DOHH2 (cell line): ENCODE measurements at regions not wholly inside any gene's neighbourhood (a gene's known extent, or its start where the extent isn't known, plus 50 kb on each side); places are given as distances from the start of the nearest gene placed in this dataset.

Experiments
- H3F3A ChIP-seq: fragments of 200-600 bp; sonication (generic), shearing (Covaris generic); 2 replicates; pipeline ENCODE4 v1.6.0; 2016; ENCODE audit warnings: antibody characterized with exemption, mild to moderate bottlenecking; ENCODE audit not compliant: control insufficient read depth, insufficient read depth
- H3K27ac ChIP-seq: fragments of 200-600 bp; sonication (generic); 2 replicates; pipeline ENCODE4 v1.5.1; 2014; ENCODE audit warnings: low read depth, mild to moderate bottlenecking, low read length, moderate library complexity
- H3K27me3 ChIP-seq: fragments of 200-600 bp; sonication (generic); 2 replicates; pipeline ENCODE4 v1.6.1; 2014; ENCODE audit warnings: mild to moderate bottlenecking, low read length, mixed read lengths; ENCODE audit not compliant: control insufficient read depth
- H3K36me3 ChIP-seq: fragments of 200-600 bp; sonication (generic); 2 replicates; pipeline ENCODE4 v1.6.1; 2014; ENCODE audit warnings: mild to moderate bottlenecking, low read length, moderate library complexity, mixed read lengths; ENCODE audit not compliant: control insufficient read depth
- H3K4me1 ChIP-seq: fragments of 200-600 bp; sonication (generic); 2 replicates; pipeline ENCODE4 v1.6.1; 2014; ENCODE audit warnings: mild to moderate bottlenecking, low read length, mixed read lengths; ENCODE audit not compliant: control insufficient read depth
- H3K4me2 ChIP-seq: fragments of 200-600 bp; sonication (generic); 2 replicates; pipeline ENCODE4 v1.6.0; 2014; ENCODE audit warnings: mild to moderate bottlenecking, low read length, moderate library complexity
- H3K4me3 ChIP-seq: fragments of 200-600 bp; sonication (generic); 2 replicates; pipeline ENCODE4 v1.5.1; 2014; ENCODE audit warnings: mild to moderate bottlenecking, low read length, mixed read lengths
- H3K79me2 ChIP-seq: fragments of 200-600 bp; sonication (generic); 2 replicates; pipeline ENCODE4 v1.6.1; 2014; ENCODE audit warnings: mild to moderate bottlenecking, low read length, mixed read lengths; ENCODE audit not compliant: control insufficient read depth
- H3K9me2 ChIP-seq: fragments of 200-600 bp; sonication (generic); replicated peaks from 2 replicates; pipeline ENCODE4 v1.6.1; 2014; ENCODE audit warnings: mild to moderate bottlenecking, low read length, mixed read lengths; ENCODE audit not compliant: control insufficient read depth
- H3K9me3 ChIP-seq: fragments of 200-600 bp; sonication (generic); 2 replicates; pipeline ENCODE4 v1.6.1; 2014; ENCODE audit warnings: antibody characterized with exemption, low read length, mixed read lengths; ENCODE audit not compliant: control insufficient read depth, insufficient read depth
- H4K20me1 ChIP-seq: fragments of 200-600 bp; sonication (generic); 2 replicates; pipeline ENCODE4 v1.6.0; 2014; ENCODE audit warnings: low read depth, mild to moderate bottlenecking, antibody characterized with exemption, low read length, moderate library complexity; ENCODE audit not compliant: control insufficient read depth, insufficient read depth
- CTCF ChIP-seq: fragments of 200-600 bp; sonication (generic); IDR thresholded peaks from one replicate; pipeline ENCODE4 v1.5.1; 2014; ENCODE audit warnings: antibody characterized with exemption, mild to moderate bottlenecking, low read depth, low read length; ENCODE audit not compliant: poor library complexity, severe bottlenecking
- EZH2phosphoT487 ChIP-seq: fragments of 200-600 bp; sonication (generic); IDR thresholded peaks from 2 replicates; pipeline ENCODE4 v1.6.1; 2017; ENCODE audit warnings: borderline replicate concordance, mild to moderate bottlenecking, antibody characterized with exemption, low read length, moderate library complexity, mixed read lengths

GRCh38 chr17:72566671-72567484, 446.1 kb downstream of the SOX9 start:
- Histone ChIP-seq H3K9me2 (no peaks in the 10 kb centered on the region), H3K36me3 (no peaks in the 10 kb centered on the region), H4K20me1 (no peaks in the 10 kb centered on the region), H3K27ac (no peak overlapping the region), H3K27me3 (no peaks in the 10 kb centered on the region), H3K4me1 (no peaks in the 10 kb centered on the region), H3F3A (no peaks in the 10 kb centered on the region), H3K4me2 (no peak overlapping the region), H3K9me3 (no peaks in the 10 kb centered on the region), H3K4me3 (no peak overlapping the region), H3K79me2 (no peaks in the 10 kb centered on the region)
- TF ChIP-seq EZH2phosphoT487 (no peak), CTCF (no peak)

GRCh38 chr17:72567774-72568173, 447.0 kb downstream of the SOX9 start:
- Histone ChIP-seq H4K20me1 (no peaks in the 10 kb centered on the region), H3K36me3 (no peaks in the 10 kb centered on the region), H3K27me3 (no peaks in the 10 kb centered on the region), H3K79me2 (no peaks in the 10 kb centered on the region), H3K4me3 (no peak overlapping the region), H3K9me2 (no peaks in the 10 kb centered on the region), H3K4me1 (no peaks in the 10 kb centered on the region), H3F3A (no peaks in the 10 kb centered on the region), H3K4me2 (no peak overlapping the region), H3K9me3 (no peaks in the 10 kb centered on the region), H3K27ac (no peak overlapping the region)
- no peak for TF ChIP-seq EZH2phosphoT487
- no peak for TF ChIP-seq CTCF

- Histone ChIP-seq H3K9me3 (no peaks in the 10 kb centered on the region), H3K79me2 (no peaks in the 10 kb centered on the region), H3K27ac (no peak overlapping the region), H4K20me1 (no peaks in the 10 kb centered on the region), H3K4me3 (no peak overlapping the region), H3K4me2 (no peak overlapping the region), H3K36me3 (no peaks in the 10 kb centered on the region), H3K4me1 (no peaks in the 10 kb centered on the region), H3K27me3 (no peaks in the 10 kb centered on the region), H3F3A (no peaks in the 10 kb centered on the region), H3K9me2 (no peaks in the 10 kb centered on the region)
- no peak for TF ChIP-seq CTCF
- no peak for TF ChIP-seq EZH2phosphoT487
Observed at GRCh38 chr17:72569148-72569946, 448.5 kb downstream of the SOX9 start.
